Peyer's patch (tissue), 4 donors: ENCODE measurements at regions not wholly inside any gene's neighbourhood (a gene's known extent, or its start where the extent isn't known, plus 50 kb on each side); places are given as distances from the start of the nearest gene placed in this dataset.

Experiments used
- CTCF ChIP-seq, 6 experiments: fragments of 450-650 bp in 4 of 6; fragments of 200-600 bp in 2 of 6; sonication (generic) in 1 of 6; IDR thresholded peaks; one replicate each; pipeline ENCODE4 v1.5.1; 2017 to 2019; ENCODE audit warnings: antibody characterized with exemption in 6 of 6, mild to moderate bottlenecking in 3 of 6, moderate library complexity in 1 of 6
- POLR2A ChIP-seq, 2 donors: fragments of 450-650 bp; IDR thresholded peaks; one replicate each; pipeline ENCODE4 v1.5.1; 2017; ENCODE audit warnings: antibody characterized with exemption in 2 of 2, mild to moderate bottlenecking in 2 of 2, moderate library complexity in 2 of 2

GRCh38 chr13:109605846-109606245 lies 180.5 kb downstream of the IRS2 start:
- TF ChIP-seq CTCF (IDR thresholded peaks at IDR 0.05) (no peak), POLR2A (IDR thresholded peaks at IDR 0.05) (no peak)
